ENCODE measurements at regions not wholly inside any gene's neighbourhood (a gene's known extent, or its start where the extent isn't known, plus 50 kb on each side); places are given as distances from the start of the nearest gene placed in this dataset.

DNA sequence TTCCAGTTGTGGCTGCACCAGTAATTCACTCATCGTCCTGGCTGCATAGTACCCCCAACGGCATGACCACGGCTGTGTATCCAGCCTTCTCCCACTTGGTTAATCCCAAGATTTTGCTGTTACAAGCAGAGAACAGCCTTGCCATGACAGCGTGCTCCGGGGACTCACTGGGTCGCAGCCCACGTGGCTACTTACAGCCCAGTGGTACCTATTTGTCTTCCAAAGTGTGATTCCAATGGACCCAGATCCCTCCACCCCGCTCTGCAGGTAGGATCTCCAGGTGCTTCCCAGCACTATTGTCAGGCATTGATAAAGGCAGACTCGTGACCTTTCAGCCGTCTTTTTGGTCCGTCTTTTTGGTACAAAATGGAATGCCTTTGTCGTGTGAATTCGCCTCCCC, 119.0 kb upstream of the FGF3 start:
- in situ Hi-C loops (cut with HindIII; ENCODE audit: low pct_unique_long_range_greater_than_20kb, low sequenced_read_pairs): no loop called here
- TF ChIP-seq JUND (IDR thresholded peaks at IDR 0.05; ENCODE audit: low read depth): no peak
- DNase-seq (ENCODE audit: low read depth in 1 of 2, low spot score in 1 of 2): no peak

DNA sequence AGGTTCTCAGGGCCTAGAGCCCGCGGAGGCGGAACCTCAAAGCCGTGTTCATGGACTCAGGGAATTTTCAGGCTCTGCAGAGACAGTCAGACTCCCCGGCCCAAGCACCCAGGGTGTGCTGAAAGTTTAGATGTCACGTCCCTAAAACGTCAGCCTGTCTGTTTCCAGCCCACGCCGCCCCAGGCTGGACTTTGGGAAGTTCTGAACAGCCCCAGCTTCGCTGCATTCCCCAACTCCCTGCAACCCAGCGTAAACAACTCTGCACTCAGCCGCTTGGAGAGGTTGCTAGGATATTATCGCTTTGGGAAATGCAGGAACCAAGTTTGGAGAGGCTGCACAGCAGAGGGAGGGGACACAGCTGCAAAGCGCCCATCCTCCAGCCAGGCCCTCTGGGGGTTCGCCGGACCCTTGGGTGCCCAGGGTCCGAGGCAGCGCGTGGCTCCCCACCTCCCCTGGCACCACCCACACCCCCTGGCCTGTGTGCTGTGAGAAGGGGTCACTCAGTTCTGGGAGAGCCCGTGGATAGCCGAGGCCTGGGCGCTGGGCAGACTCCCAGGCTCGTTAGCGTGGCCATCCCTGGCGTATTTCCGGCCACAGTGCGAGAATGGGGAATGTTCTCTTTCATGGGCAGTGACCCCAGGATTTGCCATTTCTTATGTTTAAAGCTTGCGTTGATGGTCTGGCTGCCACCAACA, 120.5 kb upstream of the FGF3 start:
- TF ChIP-seq JUND (IDR thresholded peaks at IDR 0.05; ENCODE audit: low read depth): no peak
- peak in 1 of 2 experiments; percentile 48 for DNase-seq (ENCODE audit: low read depth in 1 of 2, low spot score in 1 of 2)
- in situ Hi-C loops (cut with HindIII; ENCODE audit: low pct_unique_long_range_greater_than_20kb, low sequenced_read_pairs): no loop called here

- DNase-seq (ENCODE audit: low read depth in 1 of 2, low spot score in 1 of 2): no peak
- in situ Hi-C loops (cut with HindIII; ENCODE audit: low pct_unique_long_range_greater_than_20kb, low sequenced_read_pairs): no loop called here
- TF ChIP-seq JUND (IDR thresholded peaks at IDR 0.05; ENCODE audit: low read depth): no peak
These were observed 121.0 kb upstream of the FGF3 start for GRCh38 chr11:69940246-69940610.

DNA sequence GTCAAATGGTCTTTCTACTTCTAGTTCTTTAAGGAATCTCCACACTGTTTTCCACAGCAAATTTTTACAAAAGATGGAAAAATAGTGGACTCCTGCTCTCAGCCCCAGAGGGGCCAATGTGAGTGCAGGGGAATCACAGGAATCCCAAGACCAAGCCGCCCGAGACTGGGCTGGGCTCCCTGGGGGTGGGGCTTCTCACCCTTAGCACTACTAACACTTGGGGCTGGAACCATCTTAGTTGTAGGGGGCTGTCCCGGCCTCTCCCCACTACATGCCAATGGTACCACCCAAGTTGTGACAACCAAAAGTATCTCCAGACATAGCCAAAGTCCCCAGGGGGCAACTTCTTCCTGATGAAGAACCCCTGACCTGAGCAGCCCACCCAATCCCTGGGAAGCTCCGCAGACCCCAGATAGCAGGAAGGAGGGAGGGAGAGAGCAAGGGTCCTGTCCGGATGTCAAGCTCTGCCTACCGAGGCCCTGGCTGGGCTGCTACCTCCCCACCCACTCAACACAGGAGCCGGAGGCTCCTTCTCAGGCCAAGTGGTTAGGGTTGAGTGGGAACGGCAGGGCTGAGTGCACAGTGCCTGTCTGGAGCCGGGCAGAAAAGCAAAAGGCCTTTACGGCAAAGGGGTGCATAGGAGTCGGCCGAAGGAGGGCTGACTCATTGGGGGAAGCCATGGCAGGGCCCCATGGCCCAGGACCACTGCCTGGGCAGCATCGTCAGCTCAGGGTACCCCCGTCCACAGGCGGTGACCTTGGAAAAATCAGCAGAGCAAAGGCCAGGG, 122.5 kb upstream of the FGF3 start:
- in situ Hi-C loops (cut with HindIII; ENCODE audit: low pct_unique_long_range_greater_than_20kb, low sequenced_read_pairs): no loop called here
- no peak for DNase-seq (ENCODE audit: low read depth in 1 of 2, low spot score in 1 of 2)
- TF ChIP-seq JUND (IDR thresholded peaks at IDR 0.05; ENCODE audit: low read depth): no peak

DNA sequence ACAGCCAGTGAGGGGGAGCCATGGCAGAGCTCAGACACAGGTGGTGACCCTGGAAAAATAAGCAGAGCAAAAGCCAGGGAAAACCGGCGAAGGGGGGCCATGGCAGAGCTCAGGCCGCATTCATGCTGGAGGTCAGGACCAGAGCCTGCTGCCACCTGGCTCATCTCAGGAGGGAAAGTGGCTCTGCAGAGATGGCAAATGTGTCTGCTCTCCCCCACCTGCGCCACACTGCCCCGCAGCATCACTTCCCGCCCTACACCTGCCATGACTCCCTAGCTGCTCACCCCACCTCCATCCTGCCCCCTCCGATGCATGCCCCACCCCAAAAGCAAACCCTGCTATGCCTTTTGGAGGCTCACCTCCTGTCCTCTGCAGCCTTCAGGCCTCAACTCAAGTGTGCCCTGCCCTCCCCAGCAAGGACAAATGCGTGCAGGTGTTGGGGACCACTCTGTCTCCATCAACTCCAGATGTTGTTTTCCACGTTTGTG, 123.2 kb upstream of the FGF3 start:
- DNase-seq (ENCODE audit: low read depth in 1 of 2, low spot score in 1 of 2): no peak
- TF ChIP-seq JUND (IDR thresholded peaks at IDR 0.05; ENCODE audit: low read depth): no peak
- in situ Hi-C loops (cut with HindIII; ENCODE audit: low pct_unique_long_range_greater_than_20kb, low sequenced_read_pairs): no loop called here

DNA sequence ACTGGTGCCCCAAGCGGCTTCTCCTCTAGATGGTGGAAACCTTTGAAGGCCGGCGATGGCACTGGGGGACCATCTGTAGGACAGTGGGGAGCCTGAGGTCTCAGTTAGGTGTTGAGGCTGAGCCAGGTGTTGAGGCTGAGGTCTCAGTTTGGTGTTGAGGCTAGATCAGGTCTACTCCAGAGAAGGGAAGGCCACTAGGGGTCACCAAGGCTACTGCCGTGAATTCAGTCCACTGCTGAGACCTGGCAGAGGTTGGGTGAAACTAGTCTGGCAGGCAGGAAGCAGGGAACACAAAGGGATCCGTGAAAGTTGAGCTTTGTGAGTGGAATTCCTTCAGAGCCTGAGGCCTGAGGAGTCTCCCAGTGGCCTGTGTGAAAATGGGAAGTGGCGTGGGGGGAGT, 123.8 kb upstream of the FGF3 start:
- in situ Hi-C loops (cut with HindIII; ENCODE audit: low pct_unique_long_range_greater_than_20kb, low sequenced_read_pairs): no loop called here

DNA sequence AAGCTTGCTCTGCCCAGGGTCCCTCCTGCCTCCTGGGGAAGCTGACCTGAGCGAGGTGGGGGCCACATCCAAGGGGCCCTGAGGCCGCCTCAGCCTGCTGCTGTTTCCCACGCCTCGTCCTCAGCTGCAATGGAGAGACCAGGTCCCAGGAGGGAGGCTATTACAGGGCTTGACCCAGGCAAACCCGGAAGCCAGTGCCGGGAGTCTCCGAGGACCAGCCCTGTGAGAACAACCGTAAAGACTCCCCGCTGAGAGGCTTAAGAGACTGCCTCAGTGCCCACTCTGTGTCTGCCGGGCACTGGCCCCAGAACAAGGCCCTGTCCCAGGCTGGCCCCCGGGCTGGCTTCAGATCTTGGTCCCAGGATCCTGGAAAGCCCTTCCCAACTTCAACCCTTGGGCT, 124.3 kb upstream of the FGF3 start:
- in situ Hi-C loops (cut with HindIII; ENCODE audit: low pct_unique_long_range_greater_than_20kb, low sequenced_read_pairs): no loop called here
- no peak for DNase-seq (ENCODE audit: low read depth in 1 of 2, low spot score in 1 of 2)
- TF ChIP-seq JUND (IDR thresholded peaks at IDR 0.05; ENCODE audit: low read depth): no peak

More for the DNA sequence above, 123.8 kb upstream of the FGF3 start:
- TF ChIP-seq JUND (IDR thresholded peaks at IDR 0.05; ENCODE audit: low read depth): no peak
- DNase-seq (ENCODE audit: low read depth in 1 of 2, low spot score in 1 of 2): peak in 1 of 2 experiments; percentile 80

- TF ChIP-seq JUND (IDR thresholded peaks at IDR 0.05; ENCODE audit: low read depth): no peak
- in situ Hi-C loops (cut with HindIII; ENCODE audit: low pct_unique_long_range_greater_than_20kb, low sequenced_read_pairs): no loop called here
- DNase-seq (ENCODE audit: low read depth in 1 of 2, low spot score in 1 of 2): no peak
These were observed 125.1 kb upstream of the FGF3 start for GRCh38 chr11:69944146-69944795.

GRCh38 chr11:69945157-69945556, 125.9 kb upstream of the FGF3 start:
- TF ChIP-seq JUND (IDR thresholded peaks at IDR 0.05; ENCODE audit: low read depth): no peak
- in situ Hi-C loops (cut with HindIII; ENCODE audit: low pct_unique_long_range_greater_than_20kb, low sequenced_read_pairs): no loop called here
- DNase-seq (ENCODE audit: low read depth in 1 of 2, low spot score in 1 of 2): no peak

- no peak for TF ChIP-seq JUND (IDR thresholded peaks at IDR 0.05; ENCODE audit: low read depth)
- in situ Hi-C loops (cut with HindIII; ENCODE audit: low pct_unique_long_range_greater_than_20kb, low sequenced_read_pairs): no loop called here
- DNase-seq (ENCODE audit: low read depth in 1 of 2, low spot score in 1 of 2): no peak
These were observed 128.0 kb upstream of the FGF3 start for GRCh38 chr11:69947059-69947792.

DNA sequence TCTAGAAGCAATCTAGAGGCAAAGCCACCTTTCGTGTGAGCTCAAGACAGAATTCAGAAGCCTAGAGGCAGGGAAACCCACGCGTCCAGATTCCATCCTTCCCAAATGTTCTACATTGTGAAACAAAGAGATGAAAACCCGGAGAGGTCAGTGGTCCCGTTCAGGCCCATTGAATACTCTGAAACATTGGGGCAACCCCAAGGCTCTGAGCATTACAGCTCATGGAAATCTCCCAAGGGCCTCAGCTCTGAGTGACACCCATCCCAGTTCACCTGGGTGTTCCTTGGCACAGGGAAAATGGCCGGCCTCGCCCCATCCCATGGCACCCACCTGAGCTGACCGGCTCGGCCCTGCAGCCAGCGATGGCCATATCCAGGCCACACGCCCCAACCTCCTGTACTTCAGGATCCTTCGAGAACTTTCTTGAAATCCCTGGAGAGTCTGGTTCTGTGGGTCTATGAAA, 128.6 kb upstream of the FGF3 start:
- in situ Hi-C loops (cut with HindIII; ENCODE audit: low pct_unique_long_range_greater_than_20kb, low sequenced_read_pairs): no loop called here
- TF ChIP-seq JUND (IDR thresholded peaks at IDR 0.05; ENCODE audit: low read depth): no peak
- DNase-seq (ENCODE audit: low read depth in 1 of 2, low spot score in 1 of 2): no peak

Measured in T47D (cell line).